ENCODE measurements at regions not wholly inside any gene's neighbourhood (a gene's known extent, or its start where the extent isn't known, plus 50 kb on each side); places are given as distances from the start of the nearest gene placed in this dataset.

DNA sequence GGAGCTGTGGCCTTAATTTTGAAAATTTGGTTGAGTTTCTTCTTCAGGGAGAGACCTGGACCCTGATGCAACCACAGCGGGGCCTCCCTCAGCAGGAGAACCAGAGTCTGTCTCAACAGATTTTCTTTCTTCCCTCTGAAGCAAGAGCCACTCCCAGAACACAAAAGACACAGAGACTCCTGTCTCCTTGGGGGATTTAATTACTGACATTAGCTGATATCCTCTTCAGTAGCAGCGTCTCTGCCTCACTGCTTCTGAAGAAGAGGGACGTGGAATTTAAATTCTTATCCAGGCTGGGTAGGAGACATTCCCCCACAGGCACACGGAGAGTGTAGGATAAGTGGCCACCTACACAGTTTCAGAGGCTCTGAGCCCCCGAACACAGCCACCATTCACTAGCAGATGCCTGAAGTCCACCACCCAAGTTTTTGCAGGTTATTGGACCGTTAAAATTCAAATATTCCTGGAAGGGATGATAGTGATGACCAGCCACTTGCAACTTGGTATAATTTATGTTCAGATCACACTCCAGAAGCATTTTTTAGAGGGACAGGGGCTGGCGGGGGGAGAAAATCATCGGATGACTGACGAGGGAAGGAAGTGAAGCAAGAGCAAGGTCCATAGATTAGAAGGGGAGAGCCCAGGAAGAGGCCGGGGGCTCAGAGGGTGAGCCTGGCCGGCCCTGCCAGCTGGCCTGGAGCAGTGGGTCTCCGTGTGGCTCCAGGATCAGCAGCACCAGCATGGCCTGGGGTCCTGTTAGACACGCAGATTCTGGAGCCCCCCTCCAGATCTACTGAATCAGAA lies 109.7 kb downstream of the BDH1 start:
- ATAC-seq (ENCODE audit: low read depth) (no peak), DNase-seq (no peak)
- Mint-ChIP-seq H3K4me1 (no peaks in the 10 kb centered on the region), H3K27me3 (peaks cover 32% of the 10 kb centered on the region), H3K27ac (no peak overlapping the region), H3K4me3 (no peak overlapping the region), H3K36me3 (ENCODE audit: low read depth) (no peaks in the 10 kb centered on the region), H3K9me3 (no peaks in the 10 kb centered on the region)
- TF ChIP-seq, protein P1, sequence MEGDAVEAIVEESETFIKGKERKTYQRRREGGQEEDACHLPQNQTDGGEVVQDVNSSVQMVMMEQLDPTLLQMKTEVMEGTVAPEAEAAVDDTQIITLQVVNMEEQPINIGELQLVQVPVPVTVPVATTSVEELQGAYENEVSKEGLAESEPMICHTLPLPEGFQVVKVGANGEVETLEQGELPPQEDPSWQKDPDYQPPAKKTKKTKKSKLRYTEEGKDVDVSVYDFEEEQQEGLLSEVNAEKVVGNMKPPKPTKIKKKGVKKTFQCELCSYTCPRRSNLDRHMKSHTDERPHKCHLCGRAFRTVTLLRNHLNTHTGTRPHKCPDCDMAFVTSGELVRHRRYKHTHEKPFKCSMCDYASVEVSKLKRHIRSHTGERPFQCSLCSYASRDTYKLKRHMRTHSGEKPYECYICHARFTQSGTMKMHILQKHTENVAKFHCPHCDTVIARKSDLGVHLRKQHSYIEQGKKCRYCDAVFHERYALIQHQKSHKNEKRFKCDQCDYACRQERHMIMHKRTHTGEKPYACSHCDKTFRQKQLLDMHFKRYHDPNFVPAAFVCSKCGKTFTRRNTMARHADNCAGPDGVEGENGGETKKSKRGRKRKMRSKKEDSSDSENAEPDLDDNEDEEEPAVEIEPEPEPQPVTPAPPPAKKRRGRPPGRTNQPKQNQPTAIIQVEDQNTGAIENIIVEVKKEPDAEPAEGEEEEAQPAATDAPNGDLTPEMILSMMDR (IDR thresholded peaks at IDR 0.05) = no peak
- intact Hi-C loops (cut with micrococcal nuclease) = no loop called here
- POLR2A ChIA-PET = no interaction called here
- CTCF ChIA-PET = no interaction called here

DNA sequence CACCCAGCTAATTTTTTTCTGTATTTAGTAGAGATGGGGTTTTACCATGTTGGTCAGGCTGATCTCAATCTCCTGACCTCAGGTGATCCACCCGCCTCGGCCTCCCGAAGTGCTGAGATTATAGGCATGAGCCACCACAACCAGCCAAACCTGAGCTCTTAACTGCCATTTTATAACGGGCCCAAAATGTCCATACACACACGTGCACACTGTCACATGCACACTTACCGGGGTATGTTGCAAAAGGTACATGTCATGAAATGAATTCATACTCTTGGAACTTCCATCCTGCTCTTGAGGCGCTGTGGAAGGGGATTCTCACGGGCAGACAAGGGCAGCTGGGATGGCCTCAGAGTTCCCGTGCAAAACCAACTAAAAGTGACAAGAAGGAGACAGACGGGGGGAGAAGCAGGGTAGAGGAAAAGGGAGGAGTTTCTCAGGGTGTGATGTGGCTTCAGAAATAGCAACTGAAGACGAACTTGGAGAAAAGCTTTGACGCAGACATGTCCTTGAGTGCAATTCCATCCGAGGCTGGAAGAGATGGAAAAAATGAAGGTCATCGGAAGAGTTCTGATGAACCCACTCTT lies 110.9 kb downstream of the BDH1 start:
- POLR2A ChIA-PET = no interaction called here
- Mint-ChIP-seq H3K4me1 (no peaks in the 10 kb centered on the region), H3K4me3 (no peak overlapping the region), H3K27me3 (peaks cover 36% of the 10 kb centered on the region), H3K9me3 (no peaks in the 10 kb centered on the region), H3K27ac (no peak overlapping the region), H3K36me3 (ENCODE audit: low read depth) (no peaks in the 10 kb centered on the region)
- TF ChIP-seq, protein P1 (IDR thresholded peaks at IDR 0.05) = no peak
- DNase-seq (no peak), ATAC-seq (ENCODE audit: low read depth) (no peak)
- CTCF ChIA-PET = no interaction called here
- intact Hi-C loops (cut with micrococcal nuclease) = no loop called here

DNA sequence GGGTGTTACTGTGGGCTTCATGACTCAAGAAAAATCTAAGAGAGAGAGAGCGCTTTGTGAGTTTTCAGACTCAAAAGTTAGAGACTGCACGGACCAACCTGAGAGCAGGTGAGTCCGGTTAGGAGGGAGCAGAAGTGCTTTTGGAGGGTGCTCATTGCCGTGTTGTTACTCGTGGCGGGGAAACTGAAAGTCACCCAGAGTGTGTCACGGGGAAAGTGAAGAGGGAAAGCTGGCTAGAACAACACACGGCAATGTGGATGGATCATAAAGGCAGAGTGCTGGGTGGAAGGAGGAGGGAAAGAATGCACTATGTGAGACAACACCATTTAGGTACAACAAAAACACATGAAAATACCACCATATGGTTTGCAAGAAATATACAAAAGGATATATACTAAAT lies 112.3 kb downstream of the BDH1 start:
- CTCF ChIA-PET = no interaction called here
- DNase-seq (no peak), ATAC-seq (ENCODE audit: low read depth) (no peak)
- TF ChIP-seq, protein P1 (IDR thresholded peaks at IDR 0.05) = no peak
- intact Hi-C loops (cut with micrococcal nuclease) = no loop called here
- POLR2A ChIA-PET = no interaction called here
- no peak overlapping the region for H3K4me3 Mint-ChIP-seq
- H3K27me3 Mint-ChIP-seq = peaks cover 40% of the 10 kb centered on the region
- no peaks in the 10 kb centered on the region for H3K36me3 Mint-ChIP-seq (ENCODE audit: low read depth)
- H3K27ac Mint-ChIP-seq = no peak overlapping the region
- H3K4me1 Mint-ChIP-seq = no peaks in the 10 kb centered on the region
- no peaks in the 10 kb centered on the region for H3K9me3 Mint-ChIP-seq

DNA sequence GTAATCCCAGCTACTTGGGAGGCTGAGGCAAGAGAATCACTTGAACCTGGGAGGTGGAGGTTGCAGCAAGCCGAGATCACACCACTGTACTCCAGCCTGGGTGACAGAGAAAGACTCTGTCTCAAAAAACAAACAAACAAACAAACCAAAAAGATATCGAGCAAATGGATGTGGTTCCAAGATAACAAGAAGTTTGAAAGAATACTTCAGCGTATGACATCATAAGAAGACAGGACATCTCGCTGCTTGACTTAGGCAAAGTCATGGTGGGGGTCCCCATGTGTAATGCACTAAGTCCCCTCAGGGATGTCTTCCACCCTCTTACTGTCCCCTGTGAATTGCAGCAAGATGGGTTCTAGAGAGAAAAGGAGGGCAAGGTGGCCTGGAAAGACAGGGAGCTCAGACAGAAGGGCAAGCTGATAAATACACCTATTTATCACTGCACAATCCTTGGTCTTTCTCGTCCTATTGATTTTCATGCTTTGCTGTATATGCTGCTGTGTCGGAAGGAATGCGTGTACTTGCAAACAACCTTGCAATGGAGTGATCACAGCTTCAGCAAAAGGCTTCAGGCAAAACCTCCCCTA lies 115.0 kb downstream of the BDH1 start:
- H3K9me3 Mint-ChIP-seq = no peaks in the 10 kb centered on the region
- POLR2A ChIA-PET = no interaction called here
- H3K36me3 Mint-ChIP-seq (ENCODE audit: low read depth) = no peaks in the 10 kb centered on the region
- DNase-seq = no peak
- CTCF ChIA-PET = no interaction called here
- intact Hi-C loops (cut with micrococcal nuclease) = no loop called here
- H3K27me3 Mint-ChIP-seq = peaks cover 41% of the 10 kb centered on the region
- H3K4me1 Mint-ChIP-seq = no peaks in the 10 kb centered on the region
- no peak overlapping the region for H3K4me3 Mint-ChIP-seq
- no peak overlapping the region for H3K27ac Mint-ChIP-seq
- no peak for ATAC-seq (ENCODE audit: low read depth)
- TF ChIP-seq, protein P1 (IDR thresholded peaks at IDR 0.05) = no peak

DNA sequence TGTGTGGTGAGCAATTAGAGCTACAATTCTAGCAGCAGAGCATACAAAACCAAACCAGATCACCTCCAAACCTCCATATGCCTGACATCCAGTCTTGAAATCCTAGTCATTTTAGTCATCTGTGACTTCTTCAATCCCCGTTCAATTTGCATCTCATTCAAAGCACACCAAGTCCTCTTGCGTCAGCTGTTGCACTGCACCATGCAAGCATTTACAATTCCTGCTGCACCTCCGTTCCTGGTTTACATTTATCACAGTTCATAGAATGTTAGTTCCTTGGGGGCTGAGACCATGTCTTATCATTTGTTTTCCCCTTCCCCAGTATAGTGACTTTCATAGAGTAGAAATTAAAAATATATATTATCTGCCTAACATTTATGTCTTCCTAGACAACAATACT lies 116.9 kb downstream of the BDH1 start:
- ChIA-PET CTCF (no interaction called here), POLR2A (interaction anchor here (0.6 kb wide), 1 partner anchor 137 kb away, joined by 3 read pairs; no protein-coding TSS in a partner anchor)
- Mint-ChIP-seq H3K4me1 (no peaks in the 10 kb centered on the region), H3K9me3 (no peaks in the 10 kb centered on the region), H3K27me3 (peaks cover 38% of the 10 kb centered on the region), H3K27ac (no peak overlapping the region), H3K4me3 (no peak overlapping the region), H3K36me3 (ENCODE audit: low read depth) (no peaks in the 10 kb centered on the region)
- DNase-seq (no peak), ATAC-seq (ENCODE audit: low read depth) (no peak)
- TF ChIP-seq, protein P1 (IDR thresholded peaks at IDR 0.05) = no peak
- intact Hi-C loops (cut with micrococcal nuclease) = no loop called here

All from activated B cell treated with CpG ODN at 0.5 μM for 24 hours (primary cell).